K562 (cell line): ENCODE measurements at regions not wholly inside any gene's neighbourhood (a gene's known extent, or its start where the extent isn't known, plus 50 kb on each side); places are given as distances from the start of the nearest gene placed in this dataset.

Experiments
- AFF1 ChIP-seq, 2 experiments: fragments of 450-650 bp; IDR thresholded peaks; 2 replicates each; pipeline ENCODE4 v1.6.1; 2018; ENCODE audit warnings: mild to moderate bottlenecking in 2 of 2, low read depth in 1 of 2; ENCODE audit not compliant: partially characterized antibody in 2 of 2
- DEAF1 ChIP-seq: fragments of 450-650 bp; formaldehyde crosslinking; IDR thresholded peaks from 2 replicates; pipeline ENCODE4 v1.4.0; 2020; ENCODE audit warnings: mild to moderate bottlenecking, moderate library complexity
- EGR1 ChIP-seq: fragments of 450-650 bp; conservative IDR thresholded peaks from 2 replicates; pipeline ENCODE4 v1.6.1; 2017; ENCODE audit warnings: mild to moderate bottlenecking
- ERF ChIP-seq: fragments of 450-650 bp; formaldehyde crosslinking; IDR thresholded peaks from 2 replicates; pipeline ENCODE4 v1.4.0; 2020; ENCODE audit warnings: mild to moderate bottlenecking, mixed read lengths
- FUS ChIP-seq: fragments of 200-400 bp; formaldehyde crosslinking; optimal IDR thresholded peaks from 2 replicates; pipeline ENCODE3; 2017; ENCODE audit warnings: low read depth, low read length
- MTA2 ChIP-seq: fragments of 450-650 bp; IDR thresholded peaks from 2 replicates; pipeline ENCODE4 v1.6.1; 2016; ENCODE audit warnings: low read depth
- POLR2AphosphoS5 ChIP-seq: IDR thresholded peaks from 2 replicates; pipeline ENCODE4 v1.6.1; 2011; ENCODE audit warnings: mild to moderate bottlenecking, low read depth, low read length, moderate library complexity; ENCODE audit not compliant: control insufficient read depth, insufficient read depth
- SMAD3 ChIP-seq: fragments of 450-650 bp; formaldehyde crosslinking; conservative IDR thresholded peaks from 2 replicates; pipeline ENCODE4 v1.4.0; 2020; ENCODE audit warnings: mild to moderate bottlenecking
- ZBTB33 ChIP-seq: sonication (generic); formaldehyde crosslinking; IDR thresholded peaks from 2 replicates; pipeline ENCODE4 v1.8.1; 2023; ENCODE audit warnings: mild to moderate bottlenecking, missing genetic modification reagents
- ZNF274 ChIP-seq: IDR thresholded peaks from 2 replicates; pipeline ENCODE4 v1.6.1; 2011; ENCODE audit warnings: low read depth, mild to moderate bottlenecking, low read length, moderate library complexity, borderline replicate concordance
- TF ChIP-seq, protein P1 (sequence below), 3 experiments: IDR thresholded peaks in 2 of 3; conservative IDR thresholded peaks in 1 of 3; 2 replicates each; pipeline ENCODE4 v1.5.1; 2011 to 2012; ENCODE audit warnings: low read length in 3 of 3, mild to moderate bottlenecking in 3 of 3, control low read depth in 2 of 3, improper control_type of control experiment in 1 of 3, inconsistent platforms in 1 of 3, low read depth in 1 of 3, mixed read lengths in 1 of 3, moderate library complexity in 1 of 3; ENCODE audit not compliant: insufficient read depth in 2 of 3

- TF ChIP-seq AFF1 (IDR thresholded peaks at IDR 0.05; ENCODE audit: low read depth in 1 of 2, partially characterized antibody in 2 of 2) (no peak), EGR1 (no peak), SMAD3 (CRISPR knock-in tag) (no peak), MTA2 (no peak), ZBTB33 (CRISPR knock-in tag) (no peak), ZNF274 (no peak), DEAF1 (CRISPR knock-in tag) (no peak), POLR2AphosphoS5 (no peak), FUS (no peak), ERF (CRISPR knock-in tag) (no peak)
- TF ChIP-seq, protein P1, sequence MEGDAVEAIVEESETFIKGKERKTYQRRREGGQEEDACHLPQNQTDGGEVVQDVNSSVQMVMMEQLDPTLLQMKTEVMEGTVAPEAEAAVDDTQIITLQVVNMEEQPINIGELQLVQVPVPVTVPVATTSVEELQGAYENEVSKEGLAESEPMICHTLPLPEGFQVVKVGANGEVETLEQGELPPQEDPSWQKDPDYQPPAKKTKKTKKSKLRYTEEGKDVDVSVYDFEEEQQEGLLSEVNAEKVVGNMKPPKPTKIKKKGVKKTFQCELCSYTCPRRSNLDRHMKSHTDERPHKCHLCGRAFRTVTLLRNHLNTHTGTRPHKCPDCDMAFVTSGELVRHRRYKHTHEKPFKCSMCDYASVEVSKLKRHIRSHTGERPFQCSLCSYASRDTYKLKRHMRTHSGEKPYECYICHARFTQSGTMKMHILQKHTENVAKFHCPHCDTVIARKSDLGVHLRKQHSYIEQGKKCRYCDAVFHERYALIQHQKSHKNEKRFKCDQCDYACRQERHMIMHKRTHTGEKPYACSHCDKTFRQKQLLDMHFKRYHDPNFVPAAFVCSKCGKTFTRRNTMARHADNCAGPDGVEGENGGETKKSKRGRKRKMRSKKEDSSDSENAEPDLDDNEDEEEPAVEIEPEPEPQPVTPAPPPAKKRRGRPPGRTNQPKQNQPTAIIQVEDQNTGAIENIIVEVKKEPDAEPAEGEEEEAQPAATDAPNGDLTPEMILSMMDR (IDR thresholded peaks at IDR 0.05 in 2 of 3, conservative IDR thresholded peaks at IDR 0.05 in 1 of 3; ENCODE audit: insufficient read depth in 2 of 3, low read depth in 1 of 3, low read length in 3 of 3), result no peak
Measured at GRCh38 chr5:105868038-105868780, 1802.5 kb downstream of the EFNA5 start.
